Hepatocyte (in vitro differentiated cells): ENCODE measurements at regions not wholly inside any gene's neighbourhood (a gene's known extent, or its start where the extent isn't known, plus 50 kb on each side); places are given as distances from the start of the nearest gene placed in this dataset.

Experiments used
- EZH2 ChIP-seq: fragments of 200-600 bp; sonication (generic); IDR thresholded peaks from 2 replicates; pipeline ENCODE4 v1.6.1; 2016; ENCODE audit warnings: antibody characterized with exemption, mild to moderate bottlenecking, borderline replicate concordance
- EZH2phosphoT487 ChIP-seq: fragments of 200-600 bp; sonication (generic); IDR thresholded peaks from one replicate; pipeline ENCODE4 v1.6.1; 2018; ENCODE audit warnings: antibody characterized with exemption, mild to moderate bottlenecking, low read depth, moderate library complexity; ENCODE audit not compliant: unreplicated experiment, severe bottlenecking
- TF ChIP-seq, protein P1 (sequence below): fragments of 200-600 bp; sonication (generic); IDR thresholded peaks from 2 replicates; pipeline ENCODE4 v1.5.1; 2016; ENCODE audit warnings: antibody characterized with exemption, mild to moderate bottlenecking; ENCODE audit not compliant: poor library complexity

DNA sequence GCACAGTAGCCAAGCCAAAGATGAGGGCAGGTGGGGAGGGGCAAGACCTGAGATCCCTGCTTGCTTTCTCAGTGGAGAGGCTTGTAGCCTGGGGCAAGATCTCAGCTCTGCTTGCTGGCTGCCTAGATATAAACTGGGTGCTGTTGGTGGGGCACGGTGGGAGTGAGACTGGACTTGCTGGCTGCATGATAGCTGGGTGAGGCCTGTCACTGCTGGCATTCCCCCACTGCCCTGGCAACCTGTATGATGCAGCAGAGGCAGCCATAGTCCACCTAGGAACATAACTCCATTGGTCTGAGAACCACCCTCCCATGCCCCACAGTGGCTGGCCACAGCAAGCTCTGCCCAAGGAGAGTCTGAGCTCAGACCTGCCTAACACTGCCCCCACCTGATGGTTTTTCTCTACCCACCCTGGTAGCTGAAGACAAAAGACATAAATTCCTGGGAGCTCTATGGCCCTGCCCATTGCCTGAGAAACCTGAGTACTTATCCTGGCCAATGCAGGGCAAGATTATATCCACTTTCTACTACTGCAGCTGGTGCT lies 261.9 kb upstream of the DEPDC1 start:
- TF ChIP-seq, protein P1, sequence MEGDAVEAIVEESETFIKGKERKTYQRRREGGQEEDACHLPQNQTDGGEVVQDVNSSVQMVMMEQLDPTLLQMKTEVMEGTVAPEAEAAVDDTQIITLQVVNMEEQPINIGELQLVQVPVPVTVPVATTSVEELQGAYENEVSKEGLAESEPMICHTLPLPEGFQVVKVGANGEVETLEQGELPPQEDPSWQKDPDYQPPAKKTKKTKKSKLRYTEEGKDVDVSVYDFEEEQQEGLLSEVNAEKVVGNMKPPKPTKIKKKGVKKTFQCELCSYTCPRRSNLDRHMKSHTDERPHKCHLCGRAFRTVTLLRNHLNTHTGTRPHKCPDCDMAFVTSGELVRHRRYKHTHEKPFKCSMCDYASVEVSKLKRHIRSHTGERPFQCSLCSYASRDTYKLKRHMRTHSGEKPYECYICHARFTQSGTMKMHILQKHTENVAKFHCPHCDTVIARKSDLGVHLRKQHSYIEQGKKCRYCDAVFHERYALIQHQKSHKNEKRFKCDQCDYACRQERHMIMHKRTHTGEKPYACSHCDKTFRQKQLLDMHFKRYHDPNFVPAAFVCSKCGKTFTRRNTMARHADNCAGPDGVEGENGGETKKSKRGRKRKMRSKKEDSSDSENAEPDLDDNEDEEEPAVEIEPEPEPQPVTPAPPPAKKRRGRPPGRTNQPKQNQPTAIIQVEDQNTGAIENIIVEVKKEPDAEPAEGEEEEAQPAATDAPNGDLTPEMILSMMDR: no peak
- TF ChIP-seq EZH2phosphoT487 (no peak), EZH2 (no peak)
